ENCODE measurements at regions not wholly inside any gene's neighbourhood (a gene's known extent, or its start where the extent isn't known, plus 50 kb on each side); places are given as distances from the start of the nearest gene placed in this dataset.

GRCh38 chr14:57938533-57938932 is 72.6 kb upstream of the SLC35F4 start:
- TF ChIP-seq GABPA (IDR thresholded peaks at IDR 0.05; ENCODE audit: low read depth), result no peak
- no peak for TF ChIP-seq CTCF (IDR thresholded peaks at IDR 0.05; ENCODE audit: insufficient read depth, low read length)
- no peak for TF ChIP-seq REST (IDR thresholded peaks at IDR 0.05; ENCODE audit: insufficient replicate concordance, low read depth)
- no peak for TF ChIP-seq SPI1 (IDR thresholded peaks at IDR 0.05; ENCODE audit: borderline replicate concordance, low read depth)
- TF ChIP-seq POLR2AphosphoS5 (IDR thresholded peaks at IDR 0.05; ENCODE audit: low read depth), result no peak
- peaks cover 5% of the 10 kb centered on the region for H3K27me3 ChIP-seq (ENCODE audit: insufficient read depth, poor library complexity, severe bottlenecking)
- no peak overlapping the region for H3K27ac ChIP-seq (replicated peaks)

GRCh38 chr14:57937676-57938075 is 71.8 kb upstream of the SLC35F4 start:
- Histone ChIP-seq H3K27ac (replicated peaks) (no peak overlapping the region), H3K27me3 (ENCODE audit: insufficient read depth, poor library complexity, severe bottlenecking) (peaks cover 5% of the 10 kb centered on the region), H3K4me3 (replicated peaks; ENCODE audit: insufficient read depth, low read length) (no peak overlapping the region)
- no peak for DNase-seq (ENCODE audit: low read depth in 1 of 2, low spot score in 1 of 2)
- TF ChIP-seq CTCF (IDR thresholded peaks at IDR 0.05; ENCODE audit: insufficient read depth, low read length), result no peak
- TF ChIP-seq GABPA (IDR thresholded peaks at IDR 0.05; ENCODE audit: low read depth), result no peak
- TF ChIP-seq REST (IDR thresholded peaks at IDR 0.05; ENCODE audit: insufficient replicate concordance, low read depth), result no peak
- TF ChIP-seq POLR2AphosphoS5 (IDR thresholded peaks at IDR 0.05; ENCODE audit: low read depth), result no peak
- no peak for TF ChIP-seq SPI1 (IDR thresholded peaks at IDR 0.05; ENCODE audit: borderline replicate concordance, low read depth)

More at GRCh38 chr14:57938533-57938932, 72.6 kb upstream of the SLC35F4 start:
- DNase-seq (ENCODE audit: low read depth in 1 of 2, low spot score in 1 of 2), result no peak
- H3K4me3 ChIP-seq (replicated peaks; ENCODE audit: insufficient read depth, low read length), result no peak overlapping the region

- DNase-seq (ENCODE audit: low read depth in 1 of 2, low spot score in 1 of 2), result no peak
- Histone ChIP-seq H3K27me3 (ENCODE audit: insufficient read depth, poor library complexity, severe bottlenecking) (peaks cover 5% of the 10 kb centered on the region), H3K27ac (replicated peaks) (no peak overlapping the region), H3K4me3 (replicated peaks; ENCODE audit: insufficient read depth, low read length) (no peak overlapping the region)
- TF ChIP-seq GABPA (IDR thresholded peaks at IDR 0.05; ENCODE audit: low read depth), result no peak
- no peak for TF ChIP-seq CTCF (IDR thresholded peaks at IDR 0.05; ENCODE audit: insufficient read depth, low read length)
- TF ChIP-seq SPI1 (IDR thresholded peaks at IDR 0.05; ENCODE audit: borderline replicate concordance, low read depth), result no peak
- no peak for TF ChIP-seq REST (IDR thresholded peaks at IDR 0.05; ENCODE audit: insufficient replicate concordance, low read depth)
- TF ChIP-seq POLR2AphosphoS5 (IDR thresholded peaks at IDR 0.05; ENCODE audit: low read depth), result no peak
Observed at GRCh38 chr14:57933349-57933748, 67.5 kb upstream of the SLC35F4 start.
